Keratinocyte (primary cell): ENCODE measurements at regions not wholly inside any gene's neighbourhood (a gene's known extent, or its start where the extent isn't known, plus 50 kb on each side); places are given as distances from the start of the nearest gene placed in this dataset.

Experiments
- DNase-seq: peaks from one replicate; pipeline ENCODE4 v3.0.0-alpha.2; 2011; ENCODE audit warnings: low read depth, missing footprints, low spot score
- FAIRE-seq: peaks from 2 replicates; lab custom pipeline; 2011; peaks lifted over from hg19 to GRCh38; lab: Jason Lieb, UNC
- H2AFZ ChIP-seq: 2 replicates; pipeline ENCODE4 v1.6.0; 2012; ENCODE audit warnings: low read length, control low read depth, inconsistent platforms; ENCODE audit not compliant: control insufficient read depth
- H3K27ac ChIP-seq: 2 replicates; pipeline ENCODE4 v1.5.1; 2011; ENCODE audit warnings: low read length; ENCODE audit not compliant: control insufficient read depth, insufficient read depth
- H3K27me3 ChIP-seq: 3 replicates; pipeline ENCODE4 v1.6.0; 2011; ENCODE audit warnings: low read length; ENCODE audit not compliant: control insufficient read depth, insufficient read depth; ENCODE audit errors: extremely low read depth
- H3K36me3 ChIP-seq, 2 experiments: 2 replicates in 1 of 2; 3 replicates in 1 of 2; pipeline ENCODE4 v1.5.1; 2011; ENCODE audit warnings: low read length in 2 of 2, mild to moderate bottlenecking in 1 of 2; ENCODE audit not compliant: control insufficient read depth in 2 of 2, insufficient read depth in 2 of 2; ENCODE audit errors: extremely low read depth in 1 of 2
- H3K4me1 ChIP-seq: 3 replicates; pipeline ENCODE4 v1.5.1; 2011; ENCODE audit warnings: low read length; ENCODE audit not compliant: control insufficient read depth, insufficient read depth; ENCODE audit errors: extremely low read depth
- H3K4me2 ChIP-seq: 3 replicates; pipeline ENCODE4 v1.6.0; 2011; ENCODE audit warnings: low read depth, low read length; ENCODE audit not compliant: control insufficient read depth, insufficient read depth; ENCODE audit errors: extremely low read depth
- H3K4me3 ChIP-seq, 3 experiments: fragments of 200-600 bp in 1 of 3; sonication (generic) in 1 of 3; 2 replicates in 2 of 3; 3 replicates in 1 of 3; pipeline ENCODE4 v1.5.1; 2011 to 2016; ENCODE audit warnings: low read length in 3 of 3, mild to moderate bottlenecking in 3 of 3, control low read depth in 2 of 3, inconsistent platforms in 1 of 3, low read depth in 1 of 3, mixed read lengths in 1 of 3, mixed run types in 1 of 3, moderate library complexity in 1 of 3; ENCODE audit not compliant: control insufficient read depth in 2 of 3, insufficient read depth in 2 of 3; ENCODE audit errors: extremely low read depth in 1 of 3
- H3K79me2 ChIP-seq: 2 replicates; pipeline ENCODE4 v1.6.0; 2012; ENCODE audit warnings: low read length; ENCODE audit not compliant: control insufficient read depth, insufficient read depth
- H3K9ac ChIP-seq: 3 replicates; pipeline ENCODE4 v1.6.0; 2011; ENCODE audit warnings: low read length; ENCODE audit not compliant: control insufficient read depth, insufficient read depth; ENCODE audit errors: extremely low read depth
- H3K9me1 ChIP-seq: 3 replicates; pipeline ENCODE4 v1.6.0; 2011; ENCODE audit warnings: low read length; ENCODE audit not compliant: control insufficient read depth, insufficient read depth; ENCODE audit errors: extremely low read depth
- H3K9me3 ChIP-seq: 2 replicates; pipeline ENCODE4 v1.5.1; 2012; ENCODE audit warnings: low read depth, low read length; ENCODE audit not compliant: control insufficient read depth
- H4K20me1 ChIP-seq: 3 replicates; pipeline ENCODE4 v1.6.0; 2011; ENCODE audit warnings: low read length; ENCODE audit not compliant: control insufficient read depth, insufficient read depth; ENCODE audit errors: extremely low read depth
- EZH2 ChIP-seq: IDR thresholded peaks from one replicate; pipeline ENCODE4 v1.6.1; 2012; ENCODE audit warnings: inconsistent platforms, mild to moderate bottlenecking, low read length, moderate library complexity
- dilution Hi-C: fragments of 300-500 bp; cut with MboI; formaldehyde crosslinking; loops from one replicate; pipeline ENCODE4 v1.7.0; 2020; ENCODE audit warnings: low sequenced_read_pairs; ENCODE audit not compliant: extremely low pct_ligation_motif_present
- TF ChIP-seq, protein P1 (sequence below), 3 experiments: IDR thresholded peaks in 1 of 3; conservative IDR thresholded peaks in 1 of 3; optimal IDR thresholded peaks in 1 of 3; 2 replicates in 2 of 3; 3 replicates in 1 of 3; pipeline versions ENCODE3 to v1.5.1; 2011; ENCODE audit warnings: low read length in 3 of 3, mild to moderate bottlenecking in 3 of 3, moderate library complexity in 2 of 3, control low read depth in 1 of 3, inconsistent platforms in 1 of 3; ENCODE audit not compliant: insufficient read depth in 2 of 3; ENCODE audit errors: extremely low read depth in 1 of 3

DNA sequence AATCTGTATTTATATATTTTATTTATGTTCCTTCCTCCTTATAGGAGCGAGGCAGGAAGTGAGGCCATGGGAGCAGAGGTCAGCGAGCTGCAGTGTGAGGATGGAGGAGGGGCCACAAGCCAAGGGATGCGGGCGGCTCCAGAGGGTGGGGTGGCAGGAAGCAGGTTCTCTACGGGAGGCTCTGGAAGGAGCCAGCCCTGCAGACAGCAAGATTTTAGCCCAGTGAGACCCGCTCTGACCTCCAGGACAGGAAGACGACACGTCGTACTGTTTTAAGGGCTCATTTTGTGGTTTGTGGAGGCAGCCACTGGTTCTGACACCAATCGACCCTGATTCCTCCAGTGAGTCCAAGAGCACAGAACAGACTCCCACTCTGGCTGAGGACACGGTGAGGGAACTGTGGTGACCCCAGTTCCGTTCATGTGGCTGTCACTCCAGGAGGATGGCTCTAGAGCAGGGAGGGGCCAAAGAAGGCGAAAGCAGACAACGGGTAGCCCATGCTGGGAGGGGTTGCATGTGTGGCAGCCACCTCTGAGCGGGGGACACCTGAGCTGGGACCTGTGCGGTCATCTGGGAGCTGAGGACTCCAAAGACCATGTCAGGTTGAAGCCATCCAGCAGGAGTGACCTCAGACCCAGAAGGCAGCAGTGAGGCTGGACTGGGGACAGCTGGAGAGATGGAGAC is 100.1 kb upstream of the BHLHE23 start:
- Histone ChIP-seq H3K9me1 (no peaks in the 10 kb centered on the region), H3K27ac (no peak overlapping the region), H4K20me1 (no peaks in the 10 kb centered on the region), H3K36me3 (no peaks in the 10 kb centered on the region), H3K79me2 (no peaks in the 10 kb centered on the region), H3K9me3 (no peaks in the 10 kb centered on the region), H3K4me1 (no peaks in the 10 kb centered on the region), H3K4me3 (no peak overlapping the region), H3K27me3 (no peaks in the 10 kb centered on the region), H2AFZ (no peak overlapping the region), H3K4me2 (no peak overlapping the region), H3K9ac (no peak overlapping the region)
- dilution Hi-C loops, result no loop called here
- FAIRE-seq (no peak), DNase-seq (no peak)
- TF ChIP-seq, protein P1, sequence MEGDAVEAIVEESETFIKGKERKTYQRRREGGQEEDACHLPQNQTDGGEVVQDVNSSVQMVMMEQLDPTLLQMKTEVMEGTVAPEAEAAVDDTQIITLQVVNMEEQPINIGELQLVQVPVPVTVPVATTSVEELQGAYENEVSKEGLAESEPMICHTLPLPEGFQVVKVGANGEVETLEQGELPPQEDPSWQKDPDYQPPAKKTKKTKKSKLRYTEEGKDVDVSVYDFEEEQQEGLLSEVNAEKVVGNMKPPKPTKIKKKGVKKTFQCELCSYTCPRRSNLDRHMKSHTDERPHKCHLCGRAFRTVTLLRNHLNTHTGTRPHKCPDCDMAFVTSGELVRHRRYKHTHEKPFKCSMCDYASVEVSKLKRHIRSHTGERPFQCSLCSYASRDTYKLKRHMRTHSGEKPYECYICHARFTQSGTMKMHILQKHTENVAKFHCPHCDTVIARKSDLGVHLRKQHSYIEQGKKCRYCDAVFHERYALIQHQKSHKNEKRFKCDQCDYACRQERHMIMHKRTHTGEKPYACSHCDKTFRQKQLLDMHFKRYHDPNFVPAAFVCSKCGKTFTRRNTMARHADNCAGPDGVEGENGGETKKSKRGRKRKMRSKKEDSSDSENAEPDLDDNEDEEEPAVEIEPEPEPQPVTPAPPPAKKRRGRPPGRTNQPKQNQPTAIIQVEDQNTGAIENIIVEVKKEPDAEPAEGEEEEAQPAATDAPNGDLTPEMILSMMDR (optimal IDR thresholded peaks at IDR 0.05 in 1 of 3, IDR thresholded peaks at IDR 0.05 in 1 of 3, conservative IDR thresholded peaks at IDR 0.05 in 1 of 3; ENCODE audit: extremely low read depth in 1 of 3, insufficient read depth in 2 of 3, low read length in 3 of 3), result no peak
- TF ChIP-seq EZH2, result no peak

DNA sequence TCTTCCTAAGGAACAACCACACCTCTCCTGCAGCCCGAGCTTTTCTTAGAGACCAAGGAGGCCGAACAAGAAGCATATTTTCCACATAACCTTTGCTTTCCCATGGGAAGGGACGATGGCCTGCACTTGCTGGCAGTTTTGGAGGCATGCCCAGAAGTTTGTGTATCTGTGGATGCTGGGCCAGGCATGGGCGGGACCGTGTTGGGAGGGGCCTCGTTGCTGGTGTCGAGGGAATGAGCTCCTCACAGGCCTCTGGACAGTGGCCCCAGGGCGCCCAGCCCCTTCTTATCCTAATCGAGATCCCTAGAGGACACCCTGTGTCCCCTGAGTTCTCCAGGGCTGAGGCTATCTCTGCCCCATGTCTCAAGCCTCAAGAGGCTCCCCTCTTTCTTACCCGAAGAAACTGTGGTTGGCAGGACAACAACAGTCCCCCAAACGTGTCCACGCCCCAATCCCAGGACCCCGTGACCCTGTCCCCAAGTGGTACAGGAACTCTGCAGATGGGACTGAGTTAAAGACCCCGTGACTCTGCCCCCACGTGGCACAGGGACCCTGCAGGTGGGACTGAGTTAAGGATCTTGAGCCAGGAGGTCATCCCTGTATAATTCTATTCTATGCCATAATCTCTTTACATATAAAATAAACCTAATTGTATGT is 99.5 kb upstream of the BHLHE23 start:
- no peak for DNase-seq
- Histone ChIP-seq H3K9me3 (no peaks in the 10 kb centered on the region), H2AFZ (no peak overlapping the region), H3K9me1 (no peaks in the 10 kb centered on the region), H3K27ac (no peak overlapping the region), H3K4me2 (no peak overlapping the region), H3K79me2 (no peaks in the 10 kb centered on the region), H3K4me1 (no peaks in the 10 kb centered on the region), H3K36me3 (no peaks in the 10 kb centered on the region), H3K9ac (no peak overlapping the region), H3K4me3 (no peak overlapping the region), H3K27me3 (peaks cover 3% of the 10 kb centered on the region), H4K20me1 (no peaks in the 10 kb centered on the region)
- dilution Hi-C loops, result no loop called here
- no peak for FAIRE-seq
- TF ChIP-seq EZH2, result no peak
- TF ChIP-seq, protein P1 (optimal IDR thresholded peaks at IDR 0.05 in 1 of 3, IDR thresholded peaks at IDR 0.05 in 1 of 3, conservative IDR thresholded peaks at IDR 0.05 in 1 of 3; ENCODE audit: extremely low read depth in 1 of 3, insufficient read depth in 2 of 3, low read length in 3 of 3), result no peak
